Adrenal gland (tissue), 5 donors: ENCODE measurements at regions not wholly inside any gene's neighbourhood (a gene's known extent, or its start where the extent isn't known, plus 50 kb on each side); places are given as distances from the start of the nearest gene placed in this dataset.

Source experiments
- CTCF ChIP-seq, 6 experiments: fragments of 450-650 bp in 4 of 6; fragments of 200-600 bp in 2 of 6; sonication (generic) in 1 of 6; IDR thresholded peaks; 1 replicate in 5 of 6; 2 replicates in 1 of 6; pipeline versions ENCODE4 v1.5.1 to v1.8.0; 2016 to 2021; ENCODE audit warnings: antibody characterized with exemption in 6 of 6, mild to moderate bottlenecking in 2 of 6, moderate library complexity in 1 of 6
- POLR2A ChIP-seq, 2 donors: fragments of 450-650 bp; IDR thresholded peaks; one replicate each; pipeline ENCODE4 v1.6.1; 2017; ENCODE audit warnings: antibody characterized with exemption in 2 of 2, mild to moderate bottlenecking in 2 of 2, moderate library complexity in 1 of 2
- donor health status: DM: no; HTN: no; CAD: no.

GRCh38 chr3:83765956-83766355 lies 1192.8 kb upstream of the CADM2 start:
- no peak for TF ChIP-seq CTCF (IDR thresholded peaks at IDR 0.05)
- TF ChIP-seq POLR2A (IDR thresholded peaks at IDR 0.05), result no peak
